GM23338 (cell line): ENCODE measurements at regions not wholly inside any gene's neighbourhood (a gene's known extent, or its start where the extent isn't known, plus 50 kb on each side); places are given as distances from the start of the nearest gene placed in this dataset.

ENCODE experiments used
- CTCF ChIP-seq, 2 experiments: fragments of 200-600 bp in 1 of 2; sonication (generic) in 1 of 2; conservative IDR thresholded peaks; 2 replicates each; pipeline versions ENCODE4 v1.5.1 to v1.6.1; 2016 to 2017; ENCODE audit warnings: antibody characterized with exemption in 2 of 2, low read depth in 2 of 2, mild to moderate bottlenecking in 2 of 2, moderate library complexity in 1 of 2
- EZH2 ChIP-seq: fragments of 200-600 bp; sonication (generic); IDR thresholded peaks from one replicate; pipeline ENCODE4 v1.8.0; 2017; ENCODE audit warnings: antibody characterized with exemption, mild to moderate bottlenecking, low read depth; ENCODE audit not compliant: unreplicated experiment
- NANOG ChIP-seq: IDR thresholded peaks from 2 replicates; pipeline ENCODE4 v1.6.1; 2016; ENCODE audit warnings: antibody characterized with exemption, borderline replicate concordance
- POLR2AphosphoS5 ChIP-seq: IDR thresholded peaks from 2 replicates; pipeline ENCODE4 v1.6.1; 2016; ENCODE audit warnings: antibody characterized with exemption, low read depth
- REST ChIP-seq: IDR thresholded peaks from one replicate; pipeline ENCODE4 v1.6.1; 2018; ENCODE audit warnings: antibody characterized with exemption; ENCODE audit not compliant: unreplicated experiment
- STAT1 ChIP-seq: IDR thresholded peaks from one replicate; pipeline ENCODE4 v1.6.1; 2016; ENCODE audit warnings: antibody characterized with exemption; ENCODE audit not compliant: unreplicated experiment
- ZNF462 ChIP-seq: fragments of 250-450 bp; sonication (Bioruptor Pico); IDR thresholded peaks from 2 replicates; pipeline ENCODE4 v1.5.0; 2020; ENCODE audit warnings: mild to moderate bottlenecking, moderate library complexity

- TF ChIP-seq ZNF462 (CRISPR knock-in tag): no peak
- no peak for TF ChIP-seq EZH2
- no peak for TF ChIP-seq POLR2AphosphoS5
- no peak for TF ChIP-seq STAT1
- TF ChIP-seq NANOG: no peak
- no peak for TF ChIP-seq CTCF (conservative IDR thresholded peaks at IDR 0.05; ENCODE audit: low read depth in 2 of 2)
- TF ChIP-seq REST: no peak
Measured at GRCh38 chr16:86205521-86206245, 304.6 kb upstream of the FOXF1 start (continued).
